Vagina (tissue), 2 donors: ENCODE measurements at regions not wholly inside any gene's neighbourhood (a gene's known extent, or its start where the extent isn't known, plus 50 kb on each side); places are given as distances from the start of the nearest gene placed in this dataset.
"Not testable (repeated sequence)": the region's sequence is repeated elsewhere in the genome, so short reads cannot be mapped to it uniquely, and the experiment has no call there.

Experiments used
- DNase-seq, 2 donors: peaks; one replicate each; pipeline ENCODE4 v3.0.0-alpha.2; 2017; ENCODE audit errors: extremely low spot score in 2 of 2
- H3K27ac ChIP-seq: fragments of 200-600 bp; sonication (generic); one replicate; pipeline ENCODE4 v1.5.1; 2019
- H3K27me3 ChIP-seq: fragments of 200-600 bp; sonication (generic); one replicate; pipeline ENCODE4 v1.5.1; 2019
- H3K36me3 ChIP-seq, 2 donors: fragments of 200-600 bp; sonication (generic); one replicate each; pipeline ENCODE4 v1.5.1; 2017 to 2019
- H3K4me1 ChIP-seq: fragments of 200-600 bp; sonication (generic); one replicate; pipeline ENCODE4 v1.5.1; 2019
- H3K4me3 ChIP-seq, 2 donors: fragments of 200-600 bp; sonication (generic); 1 replicate in 1 of 2; 2 replicates in 1 of 2; pipeline ENCODE4 v1.5.1; 2016 to 2019
- H3K9me3 ChIP-seq: fragments of 200-600 bp; sonication (generic); one replicate; pipeline ENCODE4 v1.5.1; 2019
- CTCF ChIP-seq, 3 experiments: fragments of 450-650 bp in 2 of 3; fragments of 200-600 bp in 1 of 3; sonication (generic) in 1 of 3; IDR thresholded peaks; one replicate each; pipeline ENCODE4 v1.5.1; 2017 to 2019; ENCODE audit warnings: antibody characterized with exemption in 3 of 3, mild to moderate bottlenecking in 2 of 3, moderate library complexity in 2 of 3
- POLR2A ChIP-seq, 2 donors: fragments of 450-650 bp; IDR thresholded peaks; one replicate each; pipeline ENCODE4 v1.6.1; 2017; ENCODE audit warnings: antibody characterized with exemption in 2 of 2, mild to moderate bottlenecking in 2 of 2, moderate library complexity in 2 of 2
- POLR2AphosphoS5 ChIP-seq, 2 donors: sonication (generic); formaldehyde crosslinking; IDR thresholded peaks; one replicate each; pipeline ENCODE4 v1.9.0; 2017; ENCODE audit warnings: antibody characterized with exemption in 2 of 2, mild to moderate bottlenecking in 2 of 2, low read depth in 1 of 2; ENCODE audit not compliant: insufficient read depth in 1 of 2
- intact Hi-C: fragments of 100-400 bp; cut with DNase I; formaldehyde crosslinking; loops from one replicate; pipeline ENCODE4 v1.15.1; 2023

- no peaks in the 10 kb centered on the region for H3K27me3 ChIP-seq
- intact Hi-C loops, result no loop called here
- no peaks in the 10 kb centered on the region for H3K4me1 ChIP-seq
- DNase-seq, result no peak
- no peaks in the 10 kb centered on the region for H3K9me3 ChIP-seq
- H3K27ac ChIP-seq, result no peak overlapping the region
- no peaks in the 10 kb centered on the region for H3K36me3 ChIP-seq
- TF ChIP-seq POLR2AphosphoS5 (IDR thresholded peaks at IDR 0.05; ENCODE audit: insufficient read depth in 1 of 2, low read depth in 1 of 2) (no peak), POLR2A (IDR thresholded peaks at IDR 0.05) (no peak), CTCF (IDR thresholded peaks at IDR 0.05) (no peak)
- H3K4me3 ChIP-seq, result no peak overlapping the region
Measured at GRCh38 chr3:176120507-176120906, 1076.8 kb downstream of the TBL1XR1 start.

- Histone ChIP-seq H3K4me3 (no peak overlapping the region), H3K36me3 (no peaks in the 10 kb centered on the region), H3K4me1 (no peaks in the 10 kb centered on the region), H3K9me3 (no peaks in the 10 kb centered on the region), H3K27me3 (no peaks in the 10 kb centered on the region), H3K27ac (no peak overlapping the region)
- intact Hi-C loops, result no loop called here
- TF ChIP-seq POLR2A (IDR thresholded peaks at IDR 0.05) (no peak), CTCF (IDR thresholded peaks at IDR 0.05) (no peak), POLR2AphosphoS5 (IDR thresholded peaks at IDR 0.05; ENCODE audit: insufficient read depth in 1 of 2, low read depth in 1 of 2) (no peak)
- no peak for DNase-seq
Measured at GRCh38 chr3:176119826-176120225, 1077.5 kb downstream of the TBL1XR1 start.

- Histone ChIP-seq H3K36me3 (no peaks in the 10 kb centered on the region), H3K27ac (no peak overlapping the region), H3K27me3 (no peaks in the 10 kb centered on the region), H3K4me1 (no peaks in the 10 kb centered on the region), H3K4me3 (no peak overlapping the region), H3K9me3 (no peaks in the 10 kb centered on the region)
- intact Hi-C loops, result no loop called here
- DNase-seq, result no peak
- TF ChIP-seq POLR2AphosphoS5 (IDR thresholded peaks at IDR 0.05; ENCODE audit: insufficient read depth in 1 of 2, low read depth in 1 of 2), result no peak
- TF ChIP-seq POLR2A (IDR thresholded peaks at IDR 0.05), result no peak
- no peak for TF ChIP-seq CTCF (IDR thresholded peaks at IDR 0.05)
Measured at GRCh38 chr3:176106380-176106779, 1090.9 kb downstream of the TBL1XR1 start.

GRCh38 chr3:176097027-176097426, 1100.3 kb downstream of the TBL1XR1 start:
- Histone ChIP-seq H3K9me3 (no peaks in the 10 kb centered on the region), H3K36me3 (no peaks in the 10 kb centered on the region), H3K27me3 (no peaks in the 10 kb centered on the region), H3K27ac (no peak overlapping the region), H3K4me3 (no peak overlapping the region), H3K4me1 (no peaks in the 10 kb centered on the region)
- no peak for DNase-seq
- intact Hi-C loops, result no loop called here
- TF ChIP-seq CTCF (IDR thresholded peaks at IDR 0.05), result no peak
- TF ChIP-seq POLR2A (IDR thresholded peaks at IDR 0.05), result no peak
- no peak for TF ChIP-seq POLR2AphosphoS5 (IDR thresholded peaks at IDR 0.05; ENCODE audit: insufficient read depth in 1 of 2, low read depth in 1 of 2)

GRCh38 chr3:176093892-176094291, 1103.4 kb downstream of the TBL1XR1 start:
- H3K4me3 ChIP-seq, H3K9me3 ChIP-seq, H3K4me1 ChIP-seq, intact Hi-C loops, H3K27ac ChIP-seq, H3K36me3 ChIP-seq, H3K27me3 ChIP-seq, DNase-seq: not testable (repeated sequence)

GRCh38 chr3:176090727-176091126, 1106.6 kb downstream of the TBL1XR1 start:
- Histone ChIP-seq H3K4me3 (no peak overlapping the region), H3K27ac (no peak overlapping the region), H3K36me3 (no peaks in the 10 kb centered on the region), H3K27me3 (no peaks in the 10 kb centered on the region), H3K4me1 (no peaks in the 10 kb centered on the region), H3K9me3 (no peaks in the 10 kb centered on the region)
- intact Hi-C loops, result no loop called here
- no peak for DNase-seq
- no peak for TF ChIP-seq POLR2AphosphoS5 (IDR thresholded peaks at IDR 0.05; ENCODE audit: insufficient read depth in 1 of 2, low read depth in 1 of 2)
- TF ChIP-seq POLR2A (IDR thresholded peaks at IDR 0.05), result no peak
- no peak for TF ChIP-seq CTCF (IDR thresholded peaks at IDR 0.05)
